ENCODE measurements at regions not wholly inside any gene's neighbourhood (a gene's known extent, or its start where the extent isn't known, plus 50 kb on each side); places are given as distances from the start of the nearest gene placed in this dataset.
"Not testable (repeated sequence)": the region's sequence is repeated elsewhere in the genome, so short reads cannot be mapped to it uniquely, and the experiment has no call there.

- DNase-seq, result no peak
Observed at GRCh38 chr19:29048873-29049272, 164.1 kb downstream of the UQCRFS1 start.

GRCh38 chr19:29045679-29046254 is 167.2 kb downstream of the UQCRFS1 start:
- DNase-seq, result no peak

DNA sequence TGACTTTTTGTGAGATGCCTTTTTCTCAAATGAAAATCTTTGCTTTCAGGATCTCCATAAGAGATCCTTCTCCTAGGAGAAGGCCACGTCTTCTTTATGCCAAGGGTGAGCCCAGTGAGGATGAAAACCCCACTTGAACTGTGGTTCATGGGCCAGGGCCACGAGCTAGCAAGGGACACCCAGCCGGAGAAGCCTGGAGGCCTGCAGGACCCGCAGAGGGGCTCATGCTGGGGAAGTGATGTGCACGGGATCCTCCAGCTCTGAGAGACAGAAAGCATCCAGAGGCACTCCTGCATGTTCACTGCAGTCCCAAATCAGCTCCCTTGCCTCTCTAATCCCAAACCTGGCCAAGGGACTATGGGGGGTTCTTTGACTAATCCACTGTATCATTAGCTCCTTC is 168.9 kb downstream of the UQCRFS1 start:
- no peak for DNase-seq

DNA sequence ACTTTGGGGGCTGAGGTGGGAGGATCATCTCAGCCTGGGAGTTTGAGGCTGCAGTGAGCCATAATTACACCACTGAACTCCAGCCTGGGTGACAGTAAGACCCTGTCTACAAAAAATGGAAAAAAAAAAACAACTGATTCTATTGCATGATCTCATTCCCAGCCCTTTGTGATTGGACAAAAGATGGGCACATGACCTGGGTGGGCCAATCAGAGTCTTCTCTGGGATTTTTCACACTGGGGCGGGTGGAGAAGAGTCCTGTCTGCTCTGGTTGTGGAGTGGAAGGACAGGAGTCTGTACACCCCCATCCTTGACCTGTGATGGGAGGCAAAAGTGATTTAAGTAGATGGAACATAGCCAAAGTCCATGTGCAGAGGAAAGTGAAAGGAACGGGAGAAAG is 170.5 kb downstream of the UQCRFS1 start:
- no peak for DNase-seq

DNA sequence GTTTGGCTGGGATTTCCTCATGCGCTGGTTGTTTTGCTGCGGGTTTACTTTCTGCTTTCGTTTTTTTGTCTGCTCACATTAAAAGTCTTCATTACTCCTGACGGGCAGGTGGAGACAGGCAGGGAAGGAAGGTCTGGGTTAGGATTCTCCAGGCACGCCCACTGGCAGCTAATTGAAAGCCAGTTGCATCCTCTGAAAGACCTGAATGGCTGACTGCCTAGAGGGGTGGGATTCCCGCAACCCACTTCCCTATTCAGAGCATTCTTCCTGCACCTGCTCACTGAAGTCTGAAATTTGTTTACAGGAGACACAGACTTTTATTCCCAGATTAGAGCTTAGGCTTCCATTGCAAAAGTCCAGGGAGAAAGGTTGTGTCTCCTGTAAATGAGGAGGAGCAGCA is 172.0 kb downstream of the UQCRFS1 start:
- DNase-seq, result no peak

- DNase-seq, result no peak
Observed at GRCh38 chr19:29040292-29040691, 172.7 kb downstream of the UQCRFS1 start.

DNA sequence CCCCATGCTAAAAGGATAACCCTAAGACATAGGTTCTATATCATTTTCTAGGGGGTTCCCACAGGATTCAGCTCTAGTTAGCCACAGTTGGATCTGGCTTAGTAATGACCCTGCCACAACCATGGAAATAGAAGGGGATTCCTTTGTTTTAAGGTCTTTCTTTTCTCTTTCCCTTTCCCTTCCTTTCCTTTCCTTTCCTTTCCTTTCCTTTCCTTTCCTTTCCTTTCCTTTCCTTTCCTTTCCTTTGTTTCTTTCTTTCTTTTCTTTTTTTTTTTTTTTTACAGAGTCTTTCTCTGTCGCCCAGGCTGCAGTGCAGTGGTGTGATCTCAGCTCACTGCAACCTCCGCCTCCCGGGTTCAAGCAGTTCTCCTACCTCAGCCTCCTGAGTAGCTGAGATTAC is 173.9 kb downstream of the UQCRFS1 start:
- not testable (repeated sequence) for DNase-seq

DNA sequence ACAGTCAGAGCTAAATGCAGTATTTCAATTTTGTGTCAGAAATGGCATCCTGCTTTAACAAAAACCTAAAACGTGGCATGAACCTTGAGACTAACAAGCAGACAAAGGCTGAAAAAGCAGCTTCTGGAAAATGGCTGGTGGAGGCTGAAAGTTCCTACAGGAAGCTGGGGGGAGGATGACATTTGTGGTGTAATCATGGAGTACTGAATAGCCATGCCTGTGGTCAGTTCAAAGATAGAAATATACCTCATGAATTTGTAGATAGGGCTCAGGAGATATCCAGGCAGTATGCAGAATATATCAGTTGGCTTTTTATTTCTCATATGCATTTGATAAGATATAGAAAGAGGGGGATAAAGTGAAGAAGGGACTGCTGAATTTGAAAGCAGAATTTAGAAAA is 181.7 kb downstream of the UQCRFS1 start:
- no peak for DNase-seq

GRCh38 chr19:29029268-29029958 is 183.5 kb downstream of the UQCRFS1 start:
- DNase-seq, result no peak

DNA sequence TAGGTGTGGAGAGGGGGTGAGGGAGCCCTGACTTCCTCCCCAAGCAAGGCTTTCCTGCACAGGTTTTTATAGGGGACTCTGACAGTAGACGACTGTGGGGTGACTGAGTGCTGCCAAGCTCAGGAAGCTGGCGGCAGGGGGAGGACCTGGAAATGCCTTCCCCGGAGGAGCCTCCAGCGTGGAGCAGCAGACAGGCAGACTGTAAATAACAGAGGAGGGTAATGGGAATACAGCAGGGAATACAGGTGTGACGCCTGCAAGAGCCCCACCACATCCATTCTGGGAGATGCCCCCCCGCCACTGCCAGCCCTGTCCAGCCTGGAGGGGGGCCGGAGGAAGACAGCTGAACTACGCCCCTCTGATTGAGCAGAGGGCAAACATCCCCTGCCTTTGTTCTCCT is 190.4 kb downstream of the UQCRFS1 start:
- DNase-seq, result no peak

DNA sequence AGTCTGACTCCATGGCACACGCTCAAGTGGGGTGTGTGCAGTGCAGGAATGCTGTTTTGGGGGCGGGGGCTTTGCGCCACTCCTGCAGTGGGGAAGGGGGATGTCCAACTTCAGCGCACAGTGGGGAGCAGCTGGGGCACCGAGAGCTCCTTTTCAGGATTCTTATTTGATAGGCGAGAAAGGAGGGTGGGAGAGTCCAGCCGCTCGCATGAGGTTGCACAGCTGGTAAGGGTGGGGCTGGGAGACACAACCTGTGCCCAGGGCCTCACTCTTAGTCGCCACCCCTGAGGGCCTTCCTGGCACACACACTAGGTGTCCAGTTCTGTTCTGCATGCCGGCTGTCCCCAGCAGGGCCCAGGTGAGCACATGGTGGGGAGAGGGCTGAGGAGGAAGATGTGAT is 190.8 kb downstream of the UQCRFS1 start:
- DNase-seq, result no peak

GRCh38 chr19:29021232-29021916 is 191.6 kb downstream of the UQCRFS1 start:
- DNase-seq, result no peak

- no peak for DNase-seq
Observed at GRCh38 chr19:29019403-29019802, 193.5 kb downstream of the UQCRFS1 start.

DNA sequence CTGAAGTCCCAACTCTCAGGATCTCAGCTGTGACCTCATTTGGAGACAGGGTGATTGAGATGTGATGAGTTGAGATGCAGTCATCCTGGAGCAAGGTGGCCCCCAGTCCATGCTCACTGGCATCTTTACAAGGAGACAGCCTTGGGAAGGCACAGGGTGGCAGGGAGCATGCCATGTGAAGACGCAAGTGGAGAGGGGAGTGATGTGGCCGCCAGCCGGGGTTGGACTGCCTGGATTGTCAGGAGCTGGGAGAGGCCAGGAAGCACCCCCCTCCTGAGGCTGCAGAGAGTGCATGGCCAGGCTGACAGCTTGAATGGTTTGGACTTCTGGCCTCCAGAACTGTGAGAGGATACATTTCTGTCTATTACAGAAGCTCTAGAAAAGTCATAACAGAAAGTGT is 194.4 kb downstream of the UQCRFS1 start:
- no peak for DNase-seq

GRCh38 chr19:29017788-29018187 is 195.2 kb downstream of the UQCRFS1 start:
- DNase-seq, result no peak

- DNase-seq, result no peak
Observed at GRCh38 chr19:29016926-29017760, 195.8 kb downstream of the UQCRFS1 start.

- DNase-seq, result no peak
Observed at GRCh38 chr19:29016353-29016752, 196.6 kb downstream of the UQCRFS1 start.

DNA sequence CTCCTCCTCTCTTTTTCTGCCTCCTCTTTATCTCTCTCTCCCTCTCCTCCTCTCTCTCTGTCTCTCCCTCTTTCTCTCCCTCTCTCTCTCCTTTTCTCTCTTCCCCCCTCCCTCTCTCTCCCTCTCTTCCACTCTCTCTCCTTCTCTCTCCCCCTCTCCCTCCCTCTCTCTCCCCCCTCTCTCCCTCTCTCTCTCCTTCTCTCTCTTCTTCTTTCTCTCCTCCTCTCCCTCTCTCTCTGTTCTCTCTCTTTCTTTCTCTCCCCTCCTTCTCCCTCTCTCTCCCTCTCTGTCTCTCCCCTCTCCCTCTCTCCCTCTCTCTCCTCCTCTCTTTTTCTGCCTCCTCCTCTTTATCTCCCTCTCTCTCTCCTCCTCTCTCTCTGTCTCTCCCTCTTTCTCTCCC is 197.4 kb downstream of the UQCRFS1 start:
- DNase-seq, result no peak

- no peak for DNase-seq
Observed at GRCh38 chr19:29014857-29015436, 198.0 kb downstream of the UQCRFS1 start.

GRCh38 chr19:29013988-29014387 is 199.0 kb downstream of the UQCRFS1 start:
- no peak for DNase-seq

DNA sequence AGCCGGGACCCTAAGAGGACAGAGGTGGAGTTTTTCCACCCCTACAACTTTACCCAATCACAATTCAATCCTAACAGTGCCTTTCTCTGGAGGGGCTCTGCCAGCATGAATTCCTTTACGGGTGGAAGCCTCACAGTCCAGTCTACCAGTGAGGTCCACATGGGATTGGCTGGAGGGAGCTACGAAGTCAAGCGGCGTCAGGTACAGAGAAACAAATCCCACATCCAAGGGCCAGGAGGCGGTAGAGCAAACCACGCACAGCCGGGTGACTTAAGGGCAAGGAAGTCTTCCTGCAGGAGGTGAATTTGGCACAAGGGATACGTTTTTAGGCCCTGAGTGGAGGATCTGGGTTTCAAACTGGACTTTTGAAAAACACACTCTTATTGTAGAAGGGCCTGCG is 199.6 kb downstream of the UQCRFS1 start:
- DNase-seq, result no peak

DNA sequence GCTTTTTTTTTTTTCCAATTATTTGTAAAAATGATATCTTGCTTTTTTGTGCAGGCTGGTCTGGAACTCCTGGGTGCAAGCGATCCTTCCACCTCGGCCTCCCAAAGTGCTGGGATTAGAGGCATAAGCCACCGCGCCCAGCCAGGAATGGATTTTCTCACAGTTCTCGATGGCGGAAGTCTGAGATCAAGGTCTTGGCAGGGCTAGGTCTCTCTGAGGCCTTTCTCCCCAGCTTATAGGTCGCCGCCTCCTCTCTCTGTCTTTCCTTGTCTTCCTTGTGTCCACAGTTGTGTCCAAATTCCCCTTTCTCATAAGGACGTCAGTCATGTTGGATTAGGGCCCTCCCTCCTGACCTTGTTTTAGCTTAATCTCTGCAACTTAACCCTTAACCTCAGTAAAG is 200.5 kb downstream of the UQCRFS1 start:
- DNase-seq, result no peak

DNA sequence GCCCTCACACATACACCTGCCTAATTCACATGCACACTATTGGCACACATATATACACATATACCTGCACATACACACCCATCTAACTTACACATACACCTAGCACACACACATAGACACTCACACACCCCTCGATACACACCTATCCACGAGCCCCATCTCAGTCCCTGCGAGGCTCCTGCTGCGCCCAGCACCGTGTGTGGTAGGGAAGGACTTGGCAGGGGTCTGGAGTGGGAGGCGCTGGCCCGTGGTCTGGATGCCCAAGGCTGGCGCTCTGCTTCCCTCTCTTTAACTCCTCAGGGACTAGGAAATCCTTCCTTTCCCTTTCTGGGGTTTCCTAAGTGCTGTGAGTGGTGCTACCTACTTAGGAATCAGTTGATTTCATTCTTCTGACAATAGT is 202.7 kb downstream of the UQCRFS1 start:
- DNase-seq, result no peak

Measured in activated CD4-positive, alpha-beta T cell treated with anti-CD3 and anti-CD28 coated beads, Interleukin-10, Interleukin-2, amounts not matched to agents 100 ng/mL and 50 ng/mL, durations not matched to agents 16 hours and 8 hours (primary cell).